ENCODE measurements at regions not wholly inside any gene's neighbourhood (a gene's known extent, or its start where the extent isn't known, plus 50 kb on each side); places are given as distances from the start of the nearest gene placed in this dataset.

GRCh38 chr12:62106547-62107185, 153.5 kb upstream of the USP15 start:
- TF ChIP-seq CTCF (IDR thresholded peaks at IDR 0.05; ENCODE audit: extremely low read depth, insufficient read depth, missing control alignments): no peak
- DNase-seq (ENCODE audit: low spot score): no peak
- in situ Hi-C loops (cut with MboI; ENCODE audit: low pct_unique_long_range_greater_than_20kb, low sequenced_read_pairs, unreplicated experiment): no loop called here

- DNase-seq (ENCODE audit: low spot score): no peak
- in situ Hi-C loops (cut with MboI; ENCODE audit: low pct_unique_long_range_greater_than_20kb, low sequenced_read_pairs, unreplicated experiment): no loop called here
These were observed 146.7 kb upstream of the USP15 start for GRCh38 chr12:62113366-62114011.

GRCh38 chr12:62116986-62117385, 143.2 kb upstream of the USP15 start:
- in situ Hi-C loops (cut with MboI; ENCODE audit: low pct_unique_long_range_greater_than_20kb, low sequenced_read_pairs, unreplicated experiment): no loop called here
- no peak for DNase-seq (ENCODE audit: low spot score)
- no peak for TF ChIP-seq CTCF (IDR thresholded peaks at IDR 0.05; ENCODE audit: extremely low read depth, insufficient read depth, missing control alignments)

More at GRCh38 chr12:62113366-62114011, 146.7 kb upstream of the USP15 start:
- no peak for TF ChIP-seq CTCF (IDR thresholded peaks at IDR 0.05; ENCODE audit: extremely low read depth, insufficient read depth, missing control alignments)

GRCh38 chr12:62123721-62124203, 136.4 kb upstream of the USP15 start:
- TF ChIP-seq CTCF (IDR thresholded peaks at IDR 0.05; ENCODE audit: extremely low read depth, insufficient read depth, missing control alignments): peak; percentile 81
- peak; percentile 7 for DNase-seq (ENCODE audit: low spot score)
- in situ Hi-C loops (cut with MboI; ENCODE audit: low pct_unique_long_range_greater_than_20kb, low sequenced_read_pairs, unreplicated experiment): no loop called here

- no peak for TF ChIP-seq CTCF (IDR thresholded peaks at IDR 0.05; ENCODE audit: extremely low read depth, insufficient read depth, missing control alignments)
- in situ Hi-C loops (cut with MboI; ENCODE audit: low pct_unique_long_range_greater_than_20kb, low sequenced_read_pairs, unreplicated experiment): no loop called here
- DNase-seq (ENCODE audit: low spot score): no peak
These were observed 132.7 kb upstream of the USP15 start for GRCh38 chr12:62127516-62127915.

- DNase-seq (ENCODE audit: low spot score): no peak
- in situ Hi-C loops (cut with MboI; ENCODE audit: low pct_unique_long_range_greater_than_20kb, low sequenced_read_pairs, unreplicated experiment): no loop called here
- no peak for TF ChIP-seq CTCF (IDR thresholded peaks at IDR 0.05; ENCODE audit: extremely low read depth, insufficient read depth, missing control alignments)
These were observed 131.8 kb upstream of the USP15 start for GRCh38 chr12:62128175-62128975.
